ENCODE measurements at regions not wholly inside any gene's neighbourhood (a gene's known extent, or its start where the extent isn't known, plus 50 kb on each side); places are given as distances from the start of the nearest gene placed in this dataset.

GRCh38 chr6:141252828-141253608, 879.7 kb upstream of the GJE1 start:
- DNase-seq (ENCODE audit: low spot score) = no peak
- in situ Hi-C loops (cut with MboI; ENCODE audit: low pct_unique_long_range_greater_than_20kb, low sequenced_read_pairs, unreplicated experiment) = no loop called here
- TF ChIP-seq, protein P1, sequence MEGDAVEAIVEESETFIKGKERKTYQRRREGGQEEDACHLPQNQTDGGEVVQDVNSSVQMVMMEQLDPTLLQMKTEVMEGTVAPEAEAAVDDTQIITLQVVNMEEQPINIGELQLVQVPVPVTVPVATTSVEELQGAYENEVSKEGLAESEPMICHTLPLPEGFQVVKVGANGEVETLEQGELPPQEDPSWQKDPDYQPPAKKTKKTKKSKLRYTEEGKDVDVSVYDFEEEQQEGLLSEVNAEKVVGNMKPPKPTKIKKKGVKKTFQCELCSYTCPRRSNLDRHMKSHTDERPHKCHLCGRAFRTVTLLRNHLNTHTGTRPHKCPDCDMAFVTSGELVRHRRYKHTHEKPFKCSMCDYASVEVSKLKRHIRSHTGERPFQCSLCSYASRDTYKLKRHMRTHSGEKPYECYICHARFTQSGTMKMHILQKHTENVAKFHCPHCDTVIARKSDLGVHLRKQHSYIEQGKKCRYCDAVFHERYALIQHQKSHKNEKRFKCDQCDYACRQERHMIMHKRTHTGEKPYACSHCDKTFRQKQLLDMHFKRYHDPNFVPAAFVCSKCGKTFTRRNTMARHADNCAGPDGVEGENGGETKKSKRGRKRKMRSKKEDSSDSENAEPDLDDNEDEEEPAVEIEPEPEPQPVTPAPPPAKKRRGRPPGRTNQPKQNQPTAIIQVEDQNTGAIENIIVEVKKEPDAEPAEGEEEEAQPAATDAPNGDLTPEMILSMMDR (IDR thresholded peaks at IDR 0.05; ENCODE audit: extremely low read depth, insufficient read depth, missing control alignments) = no peak

- TF ChIP-seq, protein P1 (IDR thresholded peaks at IDR 0.05; ENCODE audit: extremely low read depth, insufficient read depth, missing control alignments) = no peak
- no peak for DNase-seq (ENCODE audit: low spot score)
- in situ Hi-C loops (cut with MboI; ENCODE audit: low pct_unique_long_range_greater_than_20kb, low sequenced_read_pairs, unreplicated experiment) = no loop called here
Observed at GRCh38 chr6:141251286-141251685, 881.4 kb upstream of the GJE1 start.

DNA sequence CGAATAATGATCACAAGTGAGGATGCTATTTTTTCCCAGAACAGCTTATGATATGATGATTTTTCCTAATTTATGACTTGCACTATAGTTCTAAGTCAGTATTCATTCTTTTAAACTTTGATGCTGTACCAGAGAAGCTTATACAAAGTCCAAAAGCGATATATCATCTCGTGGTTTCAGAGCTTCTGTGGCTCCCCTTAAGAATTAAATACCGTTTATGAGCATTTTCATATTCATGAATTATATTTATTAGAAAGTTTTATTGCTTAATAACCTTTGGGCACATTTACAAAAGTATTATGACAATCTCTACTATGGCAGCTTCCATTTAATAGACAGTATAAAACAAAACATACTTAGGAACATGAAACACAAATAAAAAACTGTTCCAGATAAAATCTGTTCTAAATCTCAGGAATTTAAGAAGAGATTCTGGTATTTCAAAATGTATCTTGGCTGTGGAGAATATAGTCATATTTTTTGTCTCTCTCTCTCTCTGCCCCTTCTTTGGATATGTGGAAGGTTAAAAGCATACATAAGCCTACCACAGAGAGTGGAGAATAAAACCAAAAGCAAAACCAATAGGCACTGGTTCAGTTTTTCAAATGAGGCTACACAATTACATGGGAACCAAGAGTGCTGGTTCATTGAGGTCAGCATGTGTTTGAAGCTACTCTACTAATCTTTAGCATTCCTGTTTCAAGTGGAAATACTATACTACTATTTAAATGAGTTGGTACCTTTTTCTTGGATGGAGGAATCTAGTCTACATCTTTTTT, 884.5 kb upstream of the GJE1 start:
- TF ChIP-seq, protein P1 (IDR thresholded peaks at IDR 0.05; ENCODE audit: extremely low read depth, insufficient read depth, missing control alignments) = no peak
- no peak for DNase-seq (ENCODE audit: low spot score)
- in situ Hi-C loops (cut with MboI; ENCODE audit: low pct_unique_long_range_greater_than_20kb, low sequenced_read_pairs, unreplicated experiment) = no loop called here

GRCh38 chr6:141244366-141244765, 888.4 kb upstream of the GJE1 start:
- in situ Hi-C loops (cut with MboI; ENCODE audit: low pct_unique_long_range_greater_than_20kb, low sequenced_read_pairs, unreplicated experiment) = no loop called here
- DNase-seq (ENCODE audit: low spot score) = no peak
- TF ChIP-seq, protein P1 (IDR thresholded peaks at IDR 0.05; ENCODE audit: extremely low read depth, insufficient read depth, missing control alignments) = no peak

- in situ Hi-C loops (cut with MboI; ENCODE audit: low pct_unique_long_range_greater_than_20kb, low sequenced_read_pairs, unreplicated experiment) = no loop called here
- DNase-seq (ENCODE audit: low spot score) = no peak
- TF ChIP-seq, protein P1 (IDR thresholded peaks at IDR 0.05; ENCODE audit: extremely low read depth, insufficient read depth, missing control alignments) = no peak
Observed at GRCh38 chr6:141242957-141243356, 889.8 kb upstream of the GJE1 start.

DNA sequence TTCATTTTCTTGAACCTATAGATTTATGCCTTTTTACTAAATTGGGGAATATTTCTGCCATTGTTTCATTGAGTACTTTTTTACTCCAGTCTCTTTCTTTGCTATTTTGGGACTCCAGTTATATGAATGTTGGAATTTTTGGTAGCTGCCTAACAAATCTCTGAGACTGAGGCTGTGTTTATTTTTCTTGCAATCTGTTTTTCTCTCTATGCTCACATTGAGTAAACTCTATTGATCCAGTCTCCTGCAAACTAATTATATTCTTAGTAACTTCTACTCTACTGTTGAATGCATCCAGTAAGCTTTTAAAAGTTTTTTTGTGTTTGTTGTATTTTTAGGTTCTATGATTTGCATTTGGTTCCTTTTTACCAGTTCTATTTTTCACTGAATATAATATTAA, 903.4 kb upstream of the GJE1 start:
- TF ChIP-seq, protein P1 (IDR thresholded peaks at IDR 0.05; ENCODE audit: extremely low read depth, insufficient read depth, missing control alignments) = no peak
- in situ Hi-C loops (cut with MboI; ENCODE audit: low pct_unique_long_range_greater_than_20kb, low sequenced_read_pairs, unreplicated experiment) = no loop called here
- DNase-seq (ENCODE audit: low spot score) = no peak
